IMR-90 (cell line): ENCODE measurements at regions not wholly inside any gene's neighbourhood (a gene's known extent, or its start where the extent isn't known, plus 50 kb on each side); places are given as distances from the start of the nearest gene placed in this dataset.

Experiments used
- ATAC-seq: fragments of 200-7000 bp; cut with Tn5 transposase; 2 replicates; pipeline ENCODE4 v1.9.1; 2020; ENCODE audit warnings: low read depth, mild to moderate bottlenecking, moderate library complexity
- BruUV-seq: library from RNA; stranded (reverse); fragments of 400-500 nt; replicated peaks from 2 replicates; lab custom pipeline; 2021; lab: Mats Ljungman, UMichigan
- CTCF ChIA-PET: fragments of 300-600 bp; formaldehyde crosslinking; extraction: SDS; loops from one replicate; lab custom pipeline; 2021; ENCODE audit warnings: antibody characterized with exemption; lab: Yijun Ruan, JAX
- POLR2A ChIA-PET: fragments of 300-600 bp; sonication (Branson Sonifier 250); formaldehyde crosslinking; loops from one replicate; lab custom pipeline; 2022; ENCODE audit warnings: antibody characterized with exemption; ENCODE audit not compliant: unreplicated experiment; lab: Charles Lee
- DNase-seq: peaks from one replicate; pipeline ENCODE4 v3.0.0; 2013
- H2AFZ ChIP-seq: replicated peaks from 2 replicates; pipeline ENCODE3; 2013; ENCODE audit warnings: low read length, mild to moderate bottlenecking; ENCODE audit not compliant: poor library complexity
- H2AK5ac ChIP-seq: 2 replicates; pipeline ENCODE4 v1.6.1; 2013; ENCODE audit warnings: low read depth, low read length, inconsistent platforms
- H2AK9ac ChIP-seq: replicated peaks from 2 replicates; pipeline ENCODE3; 2013; ENCODE audit warnings: mild to moderate bottlenecking, low read depth, low read length, moderate library complexity; ENCODE audit not compliant: poor library complexity
- H2BK120ac ChIP-seq: 2 replicates; pipeline ENCODE4 v1.6.1; 2013; ENCODE audit warnings: low read depth, low read length, inconsistent platforms
- H2BK15ac ChIP-seq: 3 replicates; pipeline ENCODE4 v1.6.1; 2013; ENCODE audit warnings: low read depth, low read length, inconsistent platforms
- H2BK20ac ChIP-seq: 2 replicates; pipeline ENCODE4 v1.6.1; 2013; ENCODE audit warnings: low read depth, mild to moderate bottlenecking, inconsistent platforms, low read length, moderate library complexity
- H2BK5ac ChIP-seq: 2 replicates; pipeline ENCODE4 v1.6.1; 2013; ENCODE audit warnings: mild to moderate bottlenecking, low read depth, low read length, inconsistent platforms; ENCODE audit not compliant: poor library complexity, severe bottlenecking
- H3K14ac ChIP-seq: replicated peaks from 2 replicates; pipeline ENCODE4 v1.6.1; 2013; ENCODE audit warnings: low read depth, low read length, inconsistent platforms
- H3K18ac ChIP-seq: 2 replicates; pipeline ENCODE4 v1.6.1; 2013; ENCODE audit warnings: low read depth, low read length, control low read depth
- H3K23ac ChIP-seq: 2 replicates; pipeline ENCODE4 v1.6.1; 2013; ENCODE audit warnings: low read depth, low read length, inconsistent platforms
- H3K27ac ChIP-seq: 2 replicates; pipeline ENCODE4 v1.5.1; 2013; ENCODE audit warnings: mild to moderate bottlenecking, control low read depth, low read length; ENCODE audit not compliant: insufficient read depth
- H3K27me3 ChIP-seq: 2 replicates; pipeline ENCODE4 v1.6.1; 2013; ENCODE audit warnings: low read length; ENCODE audit not compliant: control insufficient read depth, insufficient read depth
- H3K36me3 ChIP-seq: 2 replicates; pipeline ENCODE4 v1.6.1; 2013; ENCODE audit warnings: low read length, mixed read lengths; ENCODE audit not compliant: control insufficient read depth, insufficient read depth
- H3K4ac ChIP-seq: 2 replicates; pipeline ENCODE4 v1.6.1; 2013; ENCODE audit warnings: low read depth, low read length, inconsistent platforms
- H3K4me1 ChIP-seq: 2 replicates; pipeline ENCODE4 v1.6.1; 2013; ENCODE audit warnings: low read length, mixed read lengths; ENCODE audit not compliant: control insufficient read depth, insufficient read depth
- H3K4me2 ChIP-seq: 2 replicates; pipeline ENCODE4 v1.6.1; 2013; ENCODE audit warnings: low read depth, mild to moderate bottlenecking, control low read depth, low read length, moderate library complexity
- H3K4me3 ChIP-seq: 2 replicates; pipeline ENCODE4 v1.5.1; 2013; ENCODE audit warnings: low read depth, mild to moderate bottlenecking, control low read depth, low read length, moderate library complexity; ENCODE audit not compliant: insufficient read depth
- H3K56ac ChIP-seq: 2 replicates; pipeline ENCODE4 v1.6.1; 2013; ENCODE audit warnings: low read length, inconsistent platforms; ENCODE audit not compliant: insufficient read depth; ENCODE audit errors: extremely low read depth
- H3K79me1 ChIP-seq, 2 experiments: 2 replicates each; pipeline ENCODE4 v1.6.1; 2013; ENCODE audit warnings: low read length in 2 of 2, inconsistent platforms in 1 of 2, low read depth in 1 of 2
- H3K9ac ChIP-seq: 2 replicates; pipeline ENCODE4 v1.6.1; 2013; ENCODE audit warnings: low read depth, low read length, control low read depth
- H3K9me1 ChIP-seq: 2 replicates; pipeline ENCODE4 v1.6.1; 2013; ENCODE audit warnings: low read length, inconsistent platforms; ENCODE audit not compliant: insufficient read depth
- H3K9me3 ChIP-seq: 2 replicates; pipeline ENCODE4 v1.6.1; 2013; ENCODE audit warnings: low read length; ENCODE audit not compliant: control insufficient read depth, insufficient read depth
- H4K20me1 ChIP-seq: 2 replicates; pipeline ENCODE4 v1.6.1; 2013; ENCODE audit warnings: low read length, inconsistent platforms; ENCODE audit not compliant: insufficient read depth
- H4K5ac ChIP-seq: 2 replicates; pipeline ENCODE4 v1.6.1; 2013; ENCODE audit warnings: mild to moderate bottlenecking, low read depth, low read length, control low read depth
- H4K8ac ChIP-seq, 2 experiments: 2 replicates each; pipeline ENCODE4 v1.6.1; 2013; ENCODE audit warnings: low read depth in 2 of 2, low read length in 2 of 2, control low read depth in 1 of 2, inconsistent platforms in 1 of 2
- H4K91ac ChIP-seq: 2 replicates; pipeline ENCODE4 v1.6.1; 2013; ENCODE audit warnings: low read depth, low read length, inconsistent platforms; ENCODE audit not compliant: insufficient read depth
- WGBS, 2 experiments: methylation state at CpG; one replicate each; pipeline versions ENCODE4 v1.1.5 to v1.1.7; 2013; ENCODE audit warnings: missing lambda C conversion rate in 2 of 2; ENCODE audit not compliant: insufficient read length in 1 of 2; ENCODE audit errors: extremely low coverage in 2 of 2; 5-methylcytosine and 5-hydroxymethylcytosine counted together
- dilution Hi-C: fragments of 300-500 bp; cut with HindIII; formaldehyde crosslinking; loops from one replicate; pipeline ENCODE4 v1.14.3; 2018; ENCODE audit warnings: low sequenced_read_pairs; ENCODE audit not compliant: unreplicated experiment
- in situ Hi-C: fragments of 300-500 bp; cut with MboI; formaldehyde crosslinking; loops from 3 replicates; pipeline ENCODE4 v1.14.3; 2019; ENCODE audit warnings: low sequenced_read_pairs, inconsistent platforms, mixed read lengths
- intact Hi-C: fragments of 100-400 bp; cut with micrococcal nuclease; formaldehyde crosslinking; loops from 2 replicates; pipeline ENCODE4 v1.10.0; 2022
- TF ChIP-seq, protein P1 (sequence below): fragments of 150-350 bp; IDR thresholded peaks from 2 replicates; pipeline ENCODE4 v1.6.1; 2017; ENCODE audit warnings: mild to moderate bottlenecking, antibody characterized with exemption, low read length, low read depth
- TF ChIP-seq, protein P2 (sequence below): fragments of 150-350 bp; IDR thresholded peaks from 2 replicates; pipeline ENCODE4 v1.6.1; 2016; ENCODE audit warnings: low read depth, mild to moderate bottlenecking, low read length, moderate library complexity, borderline replicate concordance
- TF ChIP-seq, protein P3 (sequence below): conservative IDR thresholded peaks from 2 replicates; pipeline ENCODE4 v1.5.1; 2012; ENCODE audit warnings: mild to moderate bottlenecking, low read depth, low read length, improper control_type of control experiment

DNA sequence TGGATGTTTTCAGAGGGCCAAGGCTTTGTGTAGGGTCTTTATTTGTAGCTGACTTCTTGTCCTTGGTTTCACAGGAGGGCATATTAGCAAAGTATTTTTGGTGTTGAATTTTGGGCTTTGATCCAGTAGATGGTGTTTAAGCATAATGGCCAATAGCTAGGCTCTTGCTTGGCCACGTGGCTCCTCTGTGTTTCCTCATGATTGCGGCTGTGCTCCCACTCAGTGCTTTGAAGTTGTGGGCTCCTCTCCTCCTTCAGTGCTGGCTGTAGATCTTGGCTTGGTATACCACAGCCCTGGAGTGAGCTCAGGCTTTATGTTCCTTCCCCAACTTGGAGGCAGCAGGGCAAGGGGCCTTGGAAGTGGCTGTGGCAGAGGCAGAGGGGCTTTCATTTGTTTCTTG lies 107.2 kb upstream of the CENPE start:
- ChIA-PET CTCF (no interaction called here), POLR2A (no interaction called here)
- Histone ChIP-seq H2BK20ac (no peak overlapping the region), H3K27me3 (no peaks in the 10 kb centered on the region), H3K4me2 (no peak overlapping the region), H2AK9ac (no peak overlapping the region), H2BK15ac (no peak overlapping the region), H3K36me3 (no peaks in the 10 kb centered on the region), H3K27ac (no peak overlapping the region), H2AFZ (no peak overlapping the region), H3K9me3 (peaks cover 8% of the 10 kb centered on the region), H3K4ac (no peak overlapping the region), H2BK120ac (no peak overlapping the region), H3K79me1 (no peaks in the 10 kb centered on the region), H3K23ac (no peak overlapping the region), H3K4me1 (no peaks in the 10 kb centered on the region), H3K56ac (no peak overlapping the region), H3K14ac (no peak overlapping the region), H4K91ac (no peak overlapping the region), H2AK5ac (no peak overlapping the region), H3K4me3 (no peak overlapping the region), H3K18ac (no peak overlapping the region), H4K8ac (no peak overlapping the region), H2BK5ac (no peak overlapping the region), H3K9ac (no peak overlapping the region), H4K20me1 (no peaks in the 10 kb centered on the region), H3K9me1 (no peaks in the 10 kb centered on the region), H4K5ac (no peak overlapping the region)
- in situ Hi-C loops = no loop called here
- intact Hi-C loops = no loop called here
- no TSS peak for BruUV-seq
- no peak for ATAC-seq
- DNase-seq = no peak
- dilution Hi-C loops = no loop called here
- no CpG with 5 or more reads among the region's 2 CpGs for WGBS, 2 experiments
- TF ChIP-seq, protein P1, sequence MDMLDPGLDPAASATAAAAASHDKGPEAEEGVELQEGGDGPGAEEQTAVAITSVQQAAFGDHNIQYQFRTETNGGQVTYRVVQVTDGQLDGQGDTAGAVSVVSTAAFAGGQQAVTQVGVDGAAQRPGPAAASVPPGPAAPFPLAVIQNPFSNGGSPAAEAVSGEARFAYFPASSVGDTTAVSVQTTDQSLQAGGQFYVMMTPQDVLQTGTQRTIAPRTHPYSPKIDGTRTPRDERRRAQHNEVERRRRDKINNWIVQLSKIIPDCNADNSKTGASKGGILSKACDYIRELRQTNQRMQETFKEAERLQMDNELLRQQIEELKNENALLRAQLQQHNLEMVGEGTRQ = no peak
- TF ChIP-seq, protein P2, sequence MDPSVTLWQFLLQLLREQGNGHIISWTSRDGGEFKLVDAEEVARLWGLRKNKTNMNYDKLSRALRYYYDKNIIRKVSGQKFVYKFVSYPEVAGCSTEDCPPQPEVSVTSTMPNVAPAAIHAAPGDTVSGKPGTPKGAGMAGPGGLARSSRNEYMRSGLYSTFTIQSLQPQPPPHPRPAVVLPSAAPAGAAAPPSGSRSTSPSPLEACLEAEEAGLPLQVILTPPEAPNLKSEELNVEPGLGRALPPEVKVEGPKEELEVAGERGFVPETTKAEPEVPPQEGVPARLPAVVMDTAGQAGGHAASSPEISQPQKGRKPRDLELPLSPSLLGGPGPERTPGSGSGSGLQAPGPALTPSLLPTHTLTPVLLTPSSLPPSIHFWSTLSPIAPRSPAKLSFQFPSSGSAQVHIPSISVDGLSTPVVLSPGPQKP = no peak
- TF ChIP-seq, protein P3, sequence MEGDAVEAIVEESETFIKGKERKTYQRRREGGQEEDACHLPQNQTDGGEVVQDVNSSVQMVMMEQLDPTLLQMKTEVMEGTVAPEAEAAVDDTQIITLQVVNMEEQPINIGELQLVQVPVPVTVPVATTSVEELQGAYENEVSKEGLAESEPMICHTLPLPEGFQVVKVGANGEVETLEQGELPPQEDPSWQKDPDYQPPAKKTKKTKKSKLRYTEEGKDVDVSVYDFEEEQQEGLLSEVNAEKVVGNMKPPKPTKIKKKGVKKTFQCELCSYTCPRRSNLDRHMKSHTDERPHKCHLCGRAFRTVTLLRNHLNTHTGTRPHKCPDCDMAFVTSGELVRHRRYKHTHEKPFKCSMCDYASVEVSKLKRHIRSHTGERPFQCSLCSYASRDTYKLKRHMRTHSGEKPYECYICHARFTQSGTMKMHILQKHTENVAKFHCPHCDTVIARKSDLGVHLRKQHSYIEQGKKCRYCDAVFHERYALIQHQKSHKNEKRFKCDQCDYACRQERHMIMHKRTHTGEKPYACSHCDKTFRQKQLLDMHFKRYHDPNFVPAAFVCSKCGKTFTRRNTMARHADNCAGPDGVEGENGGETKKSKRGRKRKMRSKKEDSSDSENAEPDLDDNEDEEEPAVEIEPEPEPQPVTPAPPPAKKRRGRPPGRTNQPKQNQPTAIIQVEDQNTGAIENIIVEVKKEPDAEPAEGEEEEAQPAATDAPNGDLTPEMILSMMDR = no peak
